CD4-positive, alpha-beta T cell (primary cell): ENCODE measurements at regions not wholly inside any gene's neighbourhood (a gene's known extent, or its start where the extent isn't known, plus 50 kb on each side); places are given as distances from the start of the nearest gene placed in this dataset.

Experiments used
- ATAC-seq: fragments of 200-7000 bp; cut with Tn5 transposase; one replicate; pipeline ENCODE4 v1.10.0; 2022; ENCODE audit warnings: mild to moderate bottlenecking; ENCODE audit not compliant: poor library complexity
- CTCF ChIA-PET: fragments of 350-600 bp; sonication (Branson Sonifier 250); formaldehyde crosslinking; loops from one replicate; lab custom pipeline; 2021; ENCODE audit warnings: antibody characterized with exemption, inconsistent platforms; lab: Charles Lee
- POLR2A ChIA-PET: fragments of 350-600 bp; sonication (Branson Sonifier 250); formaldehyde crosslinking; loops from one replicate; lab custom pipeline; 2021; ENCODE audit warnings: antibody characterized with exemption, inconsistent platforms; lab: Charles Lee
- DNase-seq, 14 experiments: peaks; one replicate each; pipeline ENCODE4 v3.0.0-alpha.2; 2013 to 2020; ENCODE audit warnings: mixed read lengths in 2 of 14
- H3K27ac ChIP-seq, 2 donors: one replicate each; pipeline versions ENCODE4 v1.5.1 to v1.7.0; 2013; ENCODE audit warnings: low read length in 2 of 2, low read depth in 1 of 2, mild to moderate bottlenecking in 1 of 2
- H3K27me3 ChIP-seq, 2 experiments: 1 replicate in 1 of 2; 2 replicates in 1 of 2; pipeline versions ENCODE4 v1.6.1 to v1.7.0; 2013; ENCODE audit warnings: low read length in 2 of 2, control low read depth in 1 of 2, mild to moderate bottlenecking in 1 of 2, moderate library complexity in 1 of 2; ENCODE audit not compliant: insufficient read depth in 2 of 2, control insufficient read depth in 1 of 2
- H3K36me3 ChIP-seq: one replicate; pipeline ENCODE4 v1.6.1; 2013; ENCODE audit warnings: low read length, control low read depth; ENCODE audit not compliant: insufficient read depth
- H3K4me1 ChIP-seq: one replicate; pipeline ENCODE4 v1.6.1; 2013; ENCODE audit warnings: low read length, control low read depth; ENCODE audit not compliant: insufficient read depth
- H3K4me3 ChIP-seq: one replicate; pipeline ENCODE4 v1.5.1; 2013; ENCODE audit warnings: mild to moderate bottlenecking, low read length, moderate library complexity
- H3K9me3 ChIP-seq, 2 experiments: 1 replicate in 1 of 2; 2 replicates in 1 of 2; pipeline versions ENCODE4 v1.6.1 to v1.7.0; 2013; ENCODE audit warnings: low read length in 2 of 2, mild to moderate bottlenecking in 2 of 2, control low read depth in 1 of 2, moderate library complexity in 1 of 2; ENCODE audit not compliant: control insufficient read depth in 1 of 2, insufficient read depth in 1 of 2
- H3K27ac Mint-ChIP-seq: one replicate; pipeline ENCODE4 v1.8.0; 2020; ENCODE audit warnings: mixed read lengths
- H3K27me3 Mint-ChIP-seq: one replicate; pipeline ENCODE4 v1.8.0; 2021; ENCODE audit warnings: mixed read lengths
- H3K36me3 Mint-ChIP-seq: one replicate; pipeline ENCODE4 v1.8.0; 2021; ENCODE audit warnings: low read depth, mixed read lengths
- H3K4me1 Mint-ChIP-seq: one replicate; pipeline ENCODE4 v1.8.0; 2021; ENCODE audit warnings: low read depth, mixed read lengths
- H3K4me3 Mint-ChIP-seq: one replicate; pipeline ENCODE4 v1.8.0; 2020; ENCODE audit warnings: mild to moderate bottlenecking, mixed read lengths
- H3K9me3 Mint-ChIP-seq: one replicate; pipeline ENCODE4 v1.8.0; 2020; ENCODE audit warnings: mixed read lengths
- intact Hi-C, 2 experiments: fragments of 100-400 bp; cut with DNase I in 1 of 2; cut with micrococcal nuclease in 1 of 2; formaldehyde crosslinking; loops; one replicate each; pipeline versions ENCODE4 v1.15.1 to v1.9.0; 2023 to 2025; cut with DNase I, micrococcal nuclease
- TF ChIP-seq, protein P1 (sequence below): fragments of 200-600 bp; IDR thresholded peaks from one replicate; pipeline ENCODE4 v1.8.0; 2022; ENCODE audit warnings: antibody characterized with exemption, mild to moderate bottlenecking

GRCh38 chr12:67428431-67428830 is 159.3 kb downstream of the CAND1 start:
- H3K36me3 Mint-ChIP-seq, result no peaks in the 10 kb centered on the region
- Histone ChIP-seq H3K27me3 (no peaks in the 10 kb centered on the region), H3K4me1 (peaks cover 6% of the 10 kb centered on the region), H3K27ac (no peak overlapping the region), H3K4me3 (no peak overlapping the region), H3K9me3 (no peaks in the 10 kb centered on the region), H3K36me3 (no peaks in the 10 kb centered on the region)
- TF ChIP-seq, protein P1, sequence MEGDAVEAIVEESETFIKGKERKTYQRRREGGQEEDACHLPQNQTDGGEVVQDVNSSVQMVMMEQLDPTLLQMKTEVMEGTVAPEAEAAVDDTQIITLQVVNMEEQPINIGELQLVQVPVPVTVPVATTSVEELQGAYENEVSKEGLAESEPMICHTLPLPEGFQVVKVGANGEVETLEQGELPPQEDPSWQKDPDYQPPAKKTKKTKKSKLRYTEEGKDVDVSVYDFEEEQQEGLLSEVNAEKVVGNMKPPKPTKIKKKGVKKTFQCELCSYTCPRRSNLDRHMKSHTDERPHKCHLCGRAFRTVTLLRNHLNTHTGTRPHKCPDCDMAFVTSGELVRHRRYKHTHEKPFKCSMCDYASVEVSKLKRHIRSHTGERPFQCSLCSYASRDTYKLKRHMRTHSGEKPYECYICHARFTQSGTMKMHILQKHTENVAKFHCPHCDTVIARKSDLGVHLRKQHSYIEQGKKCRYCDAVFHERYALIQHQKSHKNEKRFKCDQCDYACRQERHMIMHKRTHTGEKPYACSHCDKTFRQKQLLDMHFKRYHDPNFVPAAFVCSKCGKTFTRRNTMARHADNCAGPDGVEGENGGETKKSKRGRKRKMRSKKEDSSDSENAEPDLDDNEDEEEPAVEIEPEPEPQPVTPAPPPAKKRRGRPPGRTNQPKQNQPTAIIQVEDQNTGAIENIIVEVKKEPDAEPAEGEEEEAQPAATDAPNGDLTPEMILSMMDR, result no peak
- no peak for DNase-seq
- no peak for ATAC-seq
- H3K4me1 Mint-ChIP-seq, result peaks cover 18% of the 10 kb centered on the region
- no peak overlapping the region for H3K4me3 Mint-ChIP-seq
- ChIA-PET CTCF (no interaction called here), POLR2A (no interaction called here)
- H3K27me3 Mint-ChIP-seq, result no peaks in the 10 kb centered on the region
- H3K9me3 Mint-ChIP-seq, result no peaks in the 10 kb centered on the region
- H3K27ac Mint-ChIP-seq, result no peak overlapping the region
- intact Hi-C loops, result no loop called here

GRCh38 chr12:67430708-67431335 is 161.7 kb downstream of the CAND1 start:
- Mint-ChIP-seq H3K27ac (no peak overlapping the region), H3K4me1 (peaks cover 13% of the 10 kb centered on the region), H3K4me3 (no peak overlapping the region), H3K9me3 (no peaks in the 10 kb centered on the region), H3K27me3 (no peaks in the 10 kb centered on the region), H3K36me3 (no peaks in the 10 kb centered on the region)
- ChIA-PET CTCF (interaction anchor here (0.6 kb wide), 1 partner anchor 75 kb away, joined by 3 read pairs; no protein-coding TSS in a partner anchor), POLR2A (no interaction called here)
- ATAC-seq, result no peak
- Histone ChIP-seq H3K9me3 (no peaks in the 10 kb centered on the region), H3K27ac (no peak overlapping the region), H3K27me3 (no peaks in the 10 kb centered on the region), H3K4me3 (no peak overlapping the region), H3K4me1 (peaks cover 5% of the 10 kb centered on the region), H3K36me3 (no peaks in the 10 kb centered on the region)
- TF ChIP-seq, protein P1, result no peak
- intact Hi-C loops, result no loop called here
- DNase-seq, result no peak

DNA sequence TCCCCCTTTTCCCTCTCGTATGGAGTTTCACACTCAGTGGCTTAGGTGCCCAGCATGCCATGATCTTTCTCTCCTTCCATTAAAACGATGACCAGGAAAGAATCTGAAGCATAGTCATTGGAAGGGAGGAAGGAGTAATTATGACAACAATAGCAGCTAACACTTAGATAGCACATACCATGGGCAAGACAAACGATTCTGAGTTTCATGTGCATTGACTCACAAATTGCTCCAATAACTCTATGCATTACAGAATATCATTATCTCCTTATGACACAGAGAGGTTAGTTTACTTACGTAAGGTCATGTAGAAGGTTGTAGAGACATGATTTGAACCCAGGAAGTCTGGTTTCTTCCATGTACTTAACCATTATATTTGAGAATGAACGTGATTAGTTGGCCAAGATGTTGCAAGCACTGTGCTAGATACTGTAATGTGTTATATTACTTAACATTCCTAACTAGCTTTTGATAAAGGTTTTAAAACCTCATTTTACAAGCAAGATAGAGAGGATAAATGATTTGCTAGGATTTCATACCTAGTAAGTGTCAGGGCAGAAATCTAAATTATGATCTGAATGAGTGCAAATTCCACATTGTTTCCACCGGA is 162.4 kb downstream of the CAND1 start:
- peaks cover 8% of the 10 kb centered on the region for H3K4me1 Mint-ChIP-seq
- H3K36me3 Mint-ChIP-seq, result no peaks in the 10 kb centered on the region
- no peak overlapping the region for H3K4me3 Mint-ChIP-seq
- H3K27ac ChIP-seq, result no peak overlapping the region
- H3K27me3 Mint-ChIP-seq, result no peaks in the 10 kb centered on the region
- TF ChIP-seq, protein P1, result no peak
- intact Hi-C loops, result no loop called here
- H3K9me3 ChIP-seq, result no peaks in the 10 kb centered on the region
- POLR2A ChIA-PET, result no interaction called here
- ATAC-seq, result no peak
- no peak overlapping the region for H3K27ac Mint-ChIP-seq
- CTCF ChIA-PET, result interaction anchor here (0.6 kb wide), 1 partner anchor 76 kb away, joined by 3 read pairs; no protein-coding TSS in a partner anchor
- H3K36me3 ChIP-seq, result no peaks in the 10 kb centered on the region
- no peaks in the 10 kb centered on the region for H3K9me3 Mint-ChIP-seq
- no peaks in the 10 kb centered on the region for H3K4me1 ChIP-seq
- no peak overlapping the region for H3K4me3 ChIP-seq
- H3K27me3 ChIP-seq, result no peaks in the 10 kb centered on the region
- no peak for DNase-seq
